Karpas-422 (cell line): ENCODE measurements at regions not wholly inside any gene's neighbourhood (a gene's known extent, or its start where the extent isn't known, plus 50 kb on each side); places are given as distances from the start of the nearest gene placed in this dataset.
"Not testable (repeated sequence)": the region's sequence is repeated elsewhere in the genome, so short reads cannot be mapped to it uniquely, and the experiment has no call there.

Source experiments
- DNase-seq: peaks from one replicate; pipeline ENCODE4 v3.0.0-alpha.2; 2015
- H2AFZ ChIP-seq: fragments of 200-600 bp; sonication (generic); 2 replicates; pipeline ENCODE4 v1.6.1; 2014; ENCODE audit warnings: antibody characterized with exemption, low read length, mixed read lengths
- H3K27ac ChIP-seq: fragments of 200-600 bp; sonication (generic); 2 replicates; pipeline ENCODE4 v1.5.1; 2014; ENCODE audit warnings: mild to moderate bottlenecking, low read length, moderate library complexity
- H3K27me3 ChIP-seq: fragments of 200-600 bp; sonication (generic); 2 replicates; pipeline ENCODE4 v1.6.1; 2014; ENCODE audit warnings: low read length, mixed read lengths
- H3K36me3 ChIP-seq: fragments of 200-600 bp; sonication (generic); 2 replicates; pipeline ENCODE4 v1.6.1; 2014; ENCODE audit warnings: low read length, mixed read lengths; ENCODE audit not compliant: insufficient read depth
- H3K4me1 ChIP-seq: fragments of 200-600 bp; sonication (generic); 2 replicates; pipeline ENCODE4 v1.6.1; 2014; ENCODE audit warnings: mild to moderate bottlenecking, low read length, mixed read lengths
- H3K4me2 ChIP-seq: fragments of 200-600 bp; sonication (generic); 2 replicates; pipeline ENCODE4 v1.6.1; 2014; ENCODE audit warnings: low read length, low read depth, mild to moderate bottlenecking; ENCODE audit not compliant: poor library complexity, severe bottlenecking
- H3K4me3 ChIP-seq: fragments of 200-600 bp; sonication (generic); 2 replicates; pipeline ENCODE4 v1.5.1; 2014; ENCODE audit warnings: mild to moderate bottlenecking, antibody characterized with exemption, low read length, mixed read lengths
- H3K79me2 ChIP-seq: fragments of 200-600 bp; sonication (generic); 2 replicates; pipeline ENCODE4 v1.6.1; 2014; ENCODE audit warnings: mild to moderate bottlenecking, low read length, mixed read lengths
- H3K9ac ChIP-seq: fragments of 200-600 bp; sonication (generic); 2 replicates; pipeline ENCODE4 v1.6.0; 2014; ENCODE audit warnings: low read length
- H3K9me2 ChIP-seq: fragments of 200-600 bp; sonication (generic), shearing (Covaris generic); replicated peaks from 2 replicates; pipeline ENCODE4 v1.6.0; 2014; ENCODE audit warnings: mild to moderate bottlenecking, low read length, moderate library complexity; ENCODE audit not compliant: insufficient read depth
- H3K9me3 ChIP-seq: fragments of 300-700, 200-600 bp; sonication (generic); 2 replicates; pipeline ENCODE4 v1.6.1; 2014; ENCODE audit warnings: low read length, mixed read lengths
- H4K20me1 ChIP-seq: fragments of 200-600 bp; sonication (generic); 2 replicates; pipeline ENCODE4 v1.6.1; 2014; ENCODE audit warnings: mild to moderate bottlenecking, antibody characterized with exemption, low read length, low read depth; ENCODE audit not compliant: insufficient read depth

DNA sequence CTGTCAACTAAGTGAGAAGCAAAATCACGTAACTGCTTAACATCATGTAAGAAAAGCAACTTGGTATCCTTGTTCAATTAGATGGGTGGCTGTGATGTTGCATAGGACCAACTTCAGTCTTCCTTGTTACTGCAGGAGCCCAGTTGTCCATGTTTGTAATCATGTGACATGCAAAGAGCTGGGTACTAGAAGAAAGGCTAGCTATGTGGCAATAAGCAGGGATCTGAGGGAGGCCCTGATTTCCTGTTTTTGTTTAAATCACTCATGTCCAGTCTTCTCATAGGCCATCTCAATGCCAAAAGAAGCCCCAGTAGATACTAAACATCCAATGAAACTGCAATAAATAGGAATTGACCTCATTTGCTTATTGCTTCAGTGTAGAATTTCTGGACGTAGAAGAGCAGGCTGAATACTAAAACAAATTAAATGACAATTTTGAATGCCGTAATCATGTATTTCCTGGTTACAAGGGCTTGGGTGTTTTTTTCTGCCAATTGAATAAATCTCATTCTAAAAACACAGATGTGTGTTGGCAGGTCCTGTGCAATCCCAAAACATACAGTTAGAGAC is 140.8 kb upstream of the ARHGAP20 start:
- H3K36me3 ChIP-seq: no peaks in the 10 kb centered on the region
- peaks cover 5% of the 10 kb centered on the region for H3K27me3 ChIP-seq
- DNase-seq: no peak
- no peak overlapping the region for H2AFZ ChIP-seq
- H3K9me3 ChIP-seq: no peaks in the 10 kb centered on the region
- H3K4me2 ChIP-seq: no peak overlapping the region
- no peaks in the 10 kb centered on the region for H3K79me2 ChIP-seq
- H3K4me3 ChIP-seq: no peak overlapping the region
- no peaks in the 10 kb centered on the region for H3K9me2 ChIP-seq
- no peak overlapping the region for H3K27ac ChIP-seq
- H3K4me1 ChIP-seq: no peaks in the 10 kb centered on the region
- no peaks in the 10 kb centered on the region for H4K20me1 ChIP-seq
- H3K9ac ChIP-seq: no peak overlapping the region

DNA sequence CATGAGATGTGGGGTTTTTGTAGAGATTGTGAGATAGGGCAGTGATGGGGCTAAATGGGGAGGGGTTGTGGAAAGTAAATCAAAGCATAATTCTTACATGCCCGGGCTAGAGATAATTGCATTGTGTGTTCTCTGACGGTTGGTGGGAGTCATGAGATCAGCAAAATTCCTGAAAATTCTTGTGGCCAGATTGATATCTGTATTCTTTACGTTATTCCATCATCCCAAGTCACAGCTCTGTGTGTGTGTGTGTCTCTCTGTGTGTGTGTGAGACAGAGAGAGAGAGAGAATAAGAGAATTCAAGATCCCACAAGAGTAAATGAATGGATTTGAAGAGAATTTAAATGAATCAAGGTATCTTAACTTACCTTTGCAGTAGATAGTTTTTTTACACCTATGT is 138.6 kb upstream of the ARHGAP20 start:
- no peaks in the 10 kb centered on the region for H3K36me3 ChIP-seq
- no peaks in the 10 kb centered on the region for H3K9me2 ChIP-seq
- H3K4me1 ChIP-seq: no peaks in the 10 kb centered on the region
- no peaks in the 10 kb centered on the region for H4K20me1 ChIP-seq
- no peaks in the 10 kb centered on the region for H3K79me2 ChIP-seq
- H3K4me2 ChIP-seq: no peak overlapping the region
- H3K27me3 ChIP-seq: peaks cover 5% of the 10 kb centered on the region; the same call in 1 of the 2 replicates
- no peak overlapping the region for H3K9ac ChIP-seq
- H3K9me3 ChIP-seq: no peaks in the 10 kb centered on the region
- no peak overlapping the region for H3K4me3 ChIP-seq
- DNase-seq: no peak
- no peak overlapping the region for H2AFZ ChIP-seq
- H3K27ac ChIP-seq: no peak overlapping the region

DNA sequence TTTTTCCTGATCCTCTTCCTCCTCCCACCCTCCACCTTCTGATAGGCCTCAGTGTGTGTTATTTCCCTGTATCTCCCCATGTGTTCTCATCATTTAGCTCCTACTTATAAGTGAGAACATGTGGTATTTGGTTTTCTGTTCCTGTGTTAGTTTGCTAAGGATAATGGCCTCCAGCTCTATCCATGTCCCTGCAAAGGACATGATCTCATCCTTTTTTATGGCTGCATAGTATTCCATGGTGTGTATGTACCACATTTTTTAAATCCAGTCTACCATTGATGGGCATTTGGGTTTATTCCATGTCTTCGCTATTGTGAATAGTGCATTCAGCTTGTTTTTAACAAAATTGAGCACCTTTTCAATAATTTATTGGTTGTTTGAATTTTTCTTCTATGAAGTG is 130.8 kb upstream of the ARHGAP20 start:
- H3K9me3 ChIP-seq, H3K79me2 ChIP-seq, H3K27ac ChIP-seq, H3K4me1 ChIP-seq, H2AFZ ChIP-seq, H3K36me3 ChIP-seq, DNase-seq, H3K4me2 ChIP-seq, H3K9me2 ChIP-seq, H3K9ac ChIP-seq, H3K27me3 ChIP-seq, H3K4me3 ChIP-seq, H4K20me1 ChIP-seq: not testable (repeated sequence)

DNA sequence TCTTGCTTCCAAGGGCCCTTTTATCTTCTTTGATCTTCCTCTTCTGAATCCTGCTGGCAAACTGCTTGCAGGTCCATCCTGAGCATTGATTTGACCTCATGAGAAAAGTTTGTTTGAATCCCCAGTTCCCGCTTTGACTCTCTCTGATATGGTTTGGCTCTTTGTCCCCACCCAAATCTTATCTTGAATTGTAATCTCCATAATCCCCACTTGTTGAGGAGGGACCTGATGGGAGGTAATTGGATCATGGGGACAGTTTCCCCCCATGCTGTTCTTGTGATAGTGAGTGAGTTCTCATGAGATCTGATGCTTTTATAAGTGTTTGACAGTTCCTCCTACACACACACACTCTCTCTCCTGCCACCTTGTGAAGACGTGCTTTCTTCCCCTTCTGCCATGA is 126.6 kb upstream of the ARHGAP20 start:
- Histone ChIP-seq H3K36me3 (no peaks in the 10 kb centered on the region), H3K4me2 (no peak overlapping the region), H3K27ac (no peak overlapping the region), H4K20me1 (no peaks in the 10 kb centered on the region), H3K27me3 (no peaks in the 10 kb centered on the region), H3K9me3 (no peaks in the 10 kb centered on the region), H2AFZ (no peak overlapping the region), H3K9me2 (no peaks in the 10 kb centered on the region), H3K9ac (no peak overlapping the region), H3K4me1 (peaks cover 4% of the 10 kb centered on the region; the same call in 1 of the 2 replicates), H3K4me3 (no peak overlapping the region), H3K79me2 (no peaks in the 10 kb centered on the region)
- no peak for DNase-seq

DNA sequence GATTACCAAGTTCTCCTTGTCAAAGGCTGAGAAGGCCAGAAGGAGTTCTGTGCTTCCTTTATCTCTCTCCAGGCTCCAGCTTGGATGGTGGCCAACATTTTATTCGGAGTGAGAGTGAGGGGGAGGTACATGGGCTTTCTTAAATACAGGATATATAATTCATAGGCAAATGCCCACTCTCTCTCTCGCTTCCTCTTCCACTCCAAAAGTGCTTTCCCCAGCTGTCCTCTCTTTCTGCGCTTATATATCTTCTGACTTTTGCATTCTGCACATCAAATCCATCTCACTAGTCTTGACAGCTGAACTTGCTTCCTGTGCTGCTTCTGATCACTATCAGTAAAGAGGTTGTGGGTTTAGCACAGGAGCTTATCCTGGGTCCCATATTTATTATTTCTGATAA is 125.4 kb upstream of the ARHGAP20 start:
- Histone ChIP-seq H3K4me1 (peaks cover 4% of the 10 kb centered on the region; the same call in 1 of the 2 replicates), H3K9me3 (no peaks in the 10 kb centered on the region), H3K4me3 (no peak overlapping the region)

DNA sequence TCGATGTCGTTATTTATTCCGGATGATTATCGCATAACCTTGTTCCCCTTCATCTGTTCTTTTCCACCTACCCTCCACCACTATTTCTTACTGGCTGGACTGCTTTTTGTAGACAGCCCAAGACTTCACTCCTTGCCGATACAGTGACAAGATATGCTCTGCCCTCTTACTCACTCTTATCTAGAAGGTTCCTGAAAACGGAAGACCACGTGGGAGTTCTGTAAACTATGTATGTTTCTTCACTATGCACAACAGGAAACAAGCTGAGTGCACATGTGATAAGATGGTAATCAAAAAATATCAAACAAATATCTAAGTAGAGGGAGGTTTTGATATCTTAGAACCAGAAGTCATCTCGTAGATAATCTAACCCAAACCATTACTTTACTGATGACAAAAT is 122.9 kb upstream of the ARHGAP20 start:
- Histone ChIP-seq H3K79me2 (no peaks in the 10 kb centered on the region), H3K4me3 (no peak overlapping the region), H3K9ac (no peak overlapping the region), H3K9me2 (no peaks in the 10 kb centered on the region), H3K27ac (no peak overlapping the region), H3K36me3 (no peaks in the 10 kb centered on the region), H3K27me3 (no peaks in the 10 kb centered on the region), H3K9me3 (no peaks in the 10 kb centered on the region), H4K20me1 (no peaks in the 10 kb centered on the region), H2AFZ (no peak overlapping the region), H3K4me2 (no peak overlapping the region), H3K4me1 (peaks cover 4% of the 10 kb centered on the region; the same call in 1 of the 2 replicates)
- DNase-seq: no peak

More for the DNA sequence above, 125.4 kb upstream of the ARHGAP20 start:
- H3K36me3 ChIP-seq: no peaks in the 10 kb centered on the region
- H3K9me2 ChIP-seq: no peaks in the 10 kb centered on the region
- H4K20me1 ChIP-seq: no peaks in the 10 kb centered on the region
- H3K27ac ChIP-seq: no peak overlapping the region
- no peak for DNase-seq
- no peak overlapping the region for H2AFZ ChIP-seq
- no peak overlapping the region for H3K4me2 ChIP-seq
- no peak overlapping the region for H3K9ac ChIP-seq
- H3K79me2 ChIP-seq: no peaks in the 10 kb centered on the region
- no peaks in the 10 kb centered on the region for H3K27me3 ChIP-seq

DNA sequence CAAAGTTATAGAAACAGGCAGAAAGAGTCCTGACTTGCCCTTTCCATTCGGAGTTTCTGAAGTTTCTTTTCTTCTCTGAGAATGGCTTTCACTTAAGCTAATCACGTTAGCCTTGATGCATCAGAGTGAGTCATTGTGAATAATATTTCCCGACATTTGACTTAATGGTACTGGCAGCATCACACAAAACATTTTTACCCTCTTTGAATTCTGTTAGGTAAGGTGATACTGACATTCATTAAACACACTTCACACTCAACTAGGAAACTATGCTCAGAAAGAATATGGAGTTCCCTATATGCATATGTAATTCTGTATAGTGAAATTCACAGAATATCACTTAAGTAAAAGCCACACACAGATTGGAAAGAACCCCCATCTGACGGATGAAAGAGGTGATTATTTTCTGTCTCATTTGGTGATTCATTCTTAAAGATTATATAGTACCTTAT is 120.8 kb upstream of the ARHGAP20 start:
- H3K27me3 ChIP-seq: no peaks in the 10 kb centered on the region
- no peaks in the 10 kb centered on the region for H3K9me3 ChIP-seq
- H3K9ac ChIP-seq: no peak overlapping the region
- peaks cover 4% of the 10 kb centered on the region; the same call in 1 of the 2 replicates for H3K4me1 ChIP-seq
- H3K4me2 ChIP-seq: no peak overlapping the region
- no peak for DNase-seq
- H3K4me3 ChIP-seq: no peak overlapping the region
- H3K79me2 ChIP-seq: no peaks in the 10 kb centered on the region
- no peaks in the 10 kb centered on the region for H4K20me1 ChIP-seq
- H3K36me3 ChIP-seq: no peaks in the 10 kb centered on the region
- H3K9me2 ChIP-seq: no peaks in the 10 kb centered on the region
- no peak overlapping the region for H2AFZ ChIP-seq
- no peak overlapping the region for H3K27ac ChIP-seq

DNA sequence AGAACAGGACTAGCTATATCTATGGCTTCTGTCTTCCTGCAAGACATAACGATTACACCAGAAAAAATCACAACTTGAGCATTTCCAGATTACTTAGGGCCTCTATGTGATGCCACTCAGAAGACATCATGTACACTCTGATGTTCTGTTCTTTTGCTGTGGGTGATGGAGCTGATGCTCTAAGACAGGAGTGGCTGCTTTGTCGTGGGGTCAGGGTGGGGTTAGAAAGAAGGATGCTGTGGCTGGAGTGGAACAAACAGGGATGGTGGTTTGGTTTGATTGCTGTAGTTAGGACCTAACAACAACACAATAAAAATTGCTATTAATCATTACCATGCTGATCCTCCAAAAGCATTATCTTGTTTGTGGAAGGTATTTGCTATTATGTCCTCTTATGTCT is 120.3 kb upstream of the ARHGAP20 start:
- H3K27ac ChIP-seq: no peak overlapping the region
- no peak overlapping the region for H3K9ac ChIP-seq
- no peak overlapping the region for H2AFZ ChIP-seq
- no peaks in the 10 kb centered on the region for H3K36me3 ChIP-seq
- H3K4me2 ChIP-seq: no peak overlapping the region
- H3K79me2 ChIP-seq: no peaks in the 10 kb centered on the region
- H3K9me3 ChIP-seq: no peaks in the 10 kb centered on the region
- H4K20me1 ChIP-seq: no peaks in the 10 kb centered on the region
- no peaks in the 10 kb centered on the region for H3K27me3 ChIP-seq
- DNase-seq: no peak
- no peak overlapping the region for H3K4me3 ChIP-seq
- H3K4me1 ChIP-seq: peaks cover under 1% of the 10 kb centered on the region; the same call in 1 of the 2 replicates
- H3K9me2 ChIP-seq: no peaks in the 10 kb centered on the region
